Glomerular visceral epithelial cell (primary cell): ENCODE measurements at regions not wholly inside any gene's neighbourhood (a gene's known extent, or its start where the extent isn't known, plus 50 kb on each side); places are given as distances from the start of the nearest gene placed in this dataset.
"Not testable (repeated sequence)": the region's sequence is repeated elsewhere in the genome, so short reads cannot be mapped to it uniquely, and the experiment has no call there.

Source experiments
- DNase-seq: peaks from one replicate; pipeline ENCODE4 v3.0.0-alpha.2; 2016; ENCODE audit errors: extremely low spot score

DNA sequence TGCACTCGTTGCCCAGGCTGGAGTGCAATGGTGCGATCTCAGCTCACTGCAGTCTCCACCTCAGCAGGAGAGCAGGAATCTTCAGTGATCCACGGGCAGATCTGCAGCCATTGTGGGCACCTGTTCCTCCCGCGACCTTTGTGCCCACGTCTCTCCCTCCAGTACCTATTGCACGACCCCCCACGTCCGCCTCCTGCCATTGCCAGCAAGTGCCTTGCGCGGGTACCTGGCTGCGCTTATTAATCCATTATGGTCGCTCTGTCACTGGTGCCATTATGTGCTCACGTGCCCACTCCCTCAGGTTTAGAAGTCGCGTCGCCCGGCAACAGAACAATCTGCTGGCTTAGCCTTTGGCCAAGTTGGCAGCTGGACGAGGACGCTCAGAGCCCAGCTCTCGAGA is 146.2 kb upstream of the C1QTNF3 start:
- not testable (repeated sequence) for DNase-seq

GRCh38 chr5:34189752-34190411 is 146.9 kb upstream of the C1QTNF3 start:
- peak; percentile 9 for DNase-seq

DNA sequence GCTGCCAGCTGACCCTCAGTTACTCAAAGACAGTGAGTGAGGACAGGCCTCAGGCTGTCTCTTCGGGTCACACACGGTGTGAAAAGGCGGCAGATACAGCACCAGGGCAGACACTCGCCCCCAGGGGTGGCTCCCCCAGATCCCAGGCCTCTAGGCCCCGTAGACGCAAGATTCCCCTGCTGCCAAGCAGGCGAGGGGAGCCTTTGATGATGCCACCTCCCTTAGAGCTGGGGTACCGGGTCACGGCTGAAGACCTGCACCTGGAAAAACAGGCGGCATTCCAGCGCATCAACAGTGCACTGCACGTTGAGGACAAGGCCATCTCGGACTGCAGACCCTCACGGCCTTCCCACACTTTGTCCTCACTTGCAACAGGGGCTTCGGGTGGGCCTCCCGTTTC is 147.5 kb upstream of the C1QTNF3 start:
- peak; percentile 12 for DNase-seq

DNA sequence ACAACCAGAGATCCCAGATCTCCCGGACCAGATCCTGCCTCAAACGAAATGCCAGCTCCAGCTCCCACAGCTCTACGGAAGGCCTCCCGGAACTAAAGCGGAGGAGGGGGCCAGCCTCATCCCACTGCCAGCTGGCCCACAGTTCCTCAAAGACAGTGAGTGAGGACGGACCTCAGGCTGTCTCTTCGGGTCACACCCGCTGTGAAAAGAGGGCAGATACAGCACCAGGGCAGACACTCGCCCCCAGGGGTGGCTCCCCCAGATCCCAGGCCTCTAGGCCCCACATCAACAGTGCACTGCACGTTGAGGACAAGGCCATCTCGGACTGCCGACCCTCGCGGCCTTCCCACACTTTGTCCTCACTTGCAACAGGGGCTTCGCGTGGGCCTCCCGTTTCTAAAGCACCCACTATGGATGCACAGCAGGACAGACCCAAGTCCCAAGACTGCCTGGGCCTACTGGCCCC is 148.3 kb upstream of the C1QTNF3 start:
- DNase-seq = peak; percentile 8

- peak; percentile 25 for DNase-seq
These were observed 149.3 kb upstream of the C1QTNF3 start for GRCh38 chr5:34192064-34192922.

DNA sequence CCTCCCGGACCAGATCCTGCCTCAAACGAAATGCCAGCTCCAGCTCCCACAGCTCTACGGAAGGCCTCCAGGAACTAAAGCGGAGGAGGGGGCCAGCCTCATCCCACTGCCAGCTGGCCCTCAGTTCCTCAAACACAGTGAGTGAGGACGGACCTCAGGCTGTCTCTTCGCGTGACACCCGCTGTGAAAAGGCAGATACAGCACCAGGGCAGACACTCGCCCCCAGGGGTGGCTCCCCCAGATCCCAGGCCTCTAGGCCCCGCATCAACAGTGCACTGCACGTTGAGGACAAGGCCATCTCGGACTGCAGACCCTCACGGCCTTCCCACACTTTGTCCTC is 149.9 kb upstream of the C1QTNF3 start:
- not testable (repeated sequence) for DNase-seq

GRCh38 chr5:34193297-34193696 is 150.3 kb upstream of the C1QTNF3 start:
- DNase-seq = peak; percentile 0

GRCh38 chr5:34193804-34194203 is 150.8 kb upstream of the C1QTNF3 start:
- DNase-seq = peak; percentile 7

GRCh38 chr5:34196091-34196490 is 153.1 kb upstream of the C1QTNF3 start:
- DNase-seq = not testable (repeated sequence)

GRCh38 chr5:34205347-34205746 is 162.3 kb upstream of the C1QTNF3 start:
- DNase-seq = not testable (repeated sequence)

GRCh38 chr5:34217386-34217785 is 174.4 kb upstream of the C1QTNF3 start:
- peak; percentile 76 for DNase-seq

DNA sequence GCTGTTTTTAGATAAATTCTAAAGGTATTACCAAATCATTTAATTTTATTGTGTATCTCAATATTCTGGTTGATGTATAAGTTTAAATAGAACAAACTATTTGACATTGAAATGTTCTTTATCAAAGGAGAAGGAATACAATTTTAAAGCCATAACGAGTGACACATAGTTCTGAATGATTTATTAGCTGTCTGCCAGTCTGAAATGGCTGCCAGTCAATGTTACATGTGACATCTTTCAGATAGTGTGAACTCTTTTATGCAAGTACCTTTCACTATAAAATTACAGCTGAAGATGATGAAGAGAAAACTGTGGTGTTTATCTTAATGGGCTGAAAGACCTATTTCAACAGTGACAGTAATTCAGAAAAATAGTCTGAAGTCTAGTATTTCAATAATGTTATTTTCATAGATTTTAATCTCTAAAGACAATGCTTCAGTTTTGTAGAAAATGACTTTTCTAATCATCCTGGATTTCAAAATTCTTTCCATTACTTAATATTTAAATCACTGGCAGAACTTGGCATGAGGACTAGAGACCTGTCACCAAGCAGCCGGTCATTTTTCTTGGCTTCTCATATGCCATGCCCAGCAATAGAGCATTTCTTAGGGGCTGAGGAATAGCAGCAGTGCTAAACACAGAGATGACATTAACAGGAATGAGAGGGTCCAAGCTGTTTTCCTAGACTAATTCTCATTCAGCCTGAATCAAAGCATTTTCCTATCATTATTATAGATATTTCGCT is 178.5 kb upstream of the C1QTNF3 start:
- DNase-seq = not testable (repeated sequence)

GRCh38 chr5:34223158-34223557 is 180.1 kb upstream of the C1QTNF3 start:
- DNase-seq = not testable (repeated sequence)

- not testable (repeated sequence) for DNase-seq
These were observed 187.4 kb upstream of the C1QTNF3 start for GRCh38 chr5:34230402-34230801.

DNA sequence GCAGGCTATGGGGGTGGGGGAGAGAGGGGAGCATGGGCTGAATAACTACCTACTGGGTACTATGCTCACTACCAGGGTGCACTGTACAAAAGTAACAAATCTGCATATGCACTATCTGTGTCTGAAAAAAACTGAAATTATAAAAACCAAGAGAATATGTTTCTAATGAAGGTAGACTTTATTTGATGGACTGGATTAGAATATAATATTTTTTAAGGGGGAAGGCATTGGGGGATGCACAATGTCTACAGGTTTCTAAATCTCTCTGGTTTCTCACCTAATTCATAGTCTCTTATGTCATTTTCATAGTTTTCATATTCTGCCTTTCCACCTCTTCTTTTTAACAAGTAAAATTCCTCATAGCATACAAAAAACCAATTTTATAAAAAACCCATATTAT is 200.8 kb upstream of the C1QTNF3 start:
- not testable (repeated sequence) for DNase-seq

- peak; percentile 71 for DNase-seq
These were observed 201.4 kb upstream of the C1QTNF3 start for GRCh38 chr5:34244281-34245031.

GRCh38 chr5:34245032-34245394 is 202.0 kb upstream of the C1QTNF3 start:
- not testable (repeated sequence) for DNase-seq

DNA sequence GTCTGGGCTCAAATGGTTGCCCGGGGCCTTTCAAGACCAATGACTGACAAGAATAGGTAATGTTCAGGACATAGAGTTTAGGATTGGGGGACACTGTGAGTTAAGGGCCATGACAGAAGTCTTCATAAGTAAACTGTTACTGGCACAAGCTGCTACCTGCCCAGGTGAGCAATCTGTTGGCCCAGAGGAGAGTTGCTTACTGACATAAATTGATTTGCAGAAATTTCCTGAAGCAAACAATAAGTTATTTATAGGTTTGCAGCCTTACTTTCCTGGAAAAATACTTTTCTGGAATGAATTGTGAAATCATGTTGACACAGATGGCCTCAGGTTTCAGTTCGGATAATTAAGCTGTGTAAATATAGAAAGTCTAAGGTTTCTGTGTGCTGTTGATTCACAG is 202.8 kb upstream of the C1QTNF3 start:
- DNase-seq = peak; percentile 0

DNA sequence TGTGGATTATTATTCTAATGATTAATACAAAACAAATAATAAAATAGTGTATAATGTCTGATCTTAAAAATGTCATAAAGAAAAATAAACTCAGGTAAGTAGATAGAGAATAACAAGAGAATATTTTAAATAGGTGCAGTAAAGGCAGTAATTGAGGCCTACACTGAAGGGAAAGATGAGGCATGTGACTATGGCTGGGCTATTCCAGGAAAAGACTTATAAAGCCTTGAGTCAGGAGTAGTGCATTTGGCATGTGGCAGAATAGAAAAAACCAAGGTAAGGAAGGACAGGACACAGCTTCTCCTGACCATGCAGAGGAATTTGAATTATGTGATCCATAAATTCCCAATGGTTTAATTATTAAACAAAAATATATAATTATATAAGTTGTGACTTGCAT is 215.6 kb upstream of the C1QTNF3 start:
- DNase-seq = peak; percentile 1

- not testable (repeated sequence) for DNase-seq
These were observed 218.0 kb upstream of the C1QTNF3 start for GRCh38 chr5:34261020-34261419.

DNA sequence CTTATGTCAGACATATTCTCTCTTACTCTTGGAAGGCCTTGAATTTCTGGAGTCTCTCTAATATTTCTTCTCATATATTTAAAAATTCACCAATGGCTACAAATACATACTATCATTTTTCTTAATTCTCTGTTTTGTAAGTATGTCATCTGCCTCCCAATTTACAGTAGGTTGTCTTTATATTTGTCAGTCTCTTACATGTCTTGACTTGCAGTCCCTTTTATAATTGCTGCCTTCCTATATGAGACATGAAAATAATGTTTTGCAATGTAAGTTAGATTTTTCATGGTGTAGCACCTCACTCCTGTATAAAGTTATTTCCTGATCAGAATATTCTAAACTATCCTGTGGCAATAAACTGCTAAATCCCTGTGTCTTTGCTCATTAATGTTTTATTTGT is 223.1 kb upstream of the C1QTNF3 start:
- not testable (repeated sequence) for DNase-seq

GRCh38 chr5:34296759-34297158 is 253.7 kb upstream of the C1QTNF3 start:
- not testable (repeated sequence) for DNase-seq
